HFFc6 (cell line): ENCODE measurements at regions not wholly inside any gene's neighbourhood (a gene's known extent, or its start where the extent isn't known, plus 50 kb on each side); places are given as distances from the start of the nearest gene placed in this dataset.
A peak's percentile ranks its signal among the peaks of the same experiment; 100 is the strongest.

Source experiments
- DNase-seq: peaks from one replicate; pipeline ENCODE4 v3.0.0-alpha.2; 2018
- H3K27ac Mint-ChIP-seq: 2 replicates; pipeline ENCODE4 v1.8.0; 2020; ENCODE audit warnings: mild to moderate bottlenecking, mixed read lengths
- H3K27me3 Mint-ChIP-seq: 2 replicates; pipeline ENCODE4 v1.8.0; 2021; ENCODE audit warnings: mild to moderate bottlenecking, moderate library complexity, mixed read lengths; ENCODE audit not compliant: insufficient read depth
- H3K36me3 Mint-ChIP-seq: 2 replicates; pipeline ENCODE4 v1.8.0; 2021; ENCODE audit warnings: low read depth, mixed read lengths
- H3K4me1 Mint-ChIP-seq: 2 replicates; pipeline ENCODE4 v1.8.0; 2020; ENCODE audit warnings: low read depth, mixed read lengths
- H3K4me3 Mint-ChIP-seq: 2 replicates; pipeline ENCODE4 v1.8.0; 2020; ENCODE audit warnings: mild to moderate bottlenecking, moderate library complexity, mixed read lengths
- H3K9me3 Mint-ChIP-seq: 2 replicates; pipeline ENCODE4 v1.8.0; 2020; ENCODE audit warnings: mild to moderate bottlenecking, mixed read lengths
- TF ChIP-seq, protein P1 (sequence below): fragments of 200-600 bp; sonication (generic); IDR thresholded peaks from 2 replicates; pipeline ENCODE4 v1.5.0; 2021; ENCODE audit warnings: antibody characterized with exemption, mild to moderate bottlenecking

- Mint-ChIP-seq H3K27me3 (peaks cover 5% of the 10 kb centered on the region), H3K4me3 (no peak overlapping the region), H3K27ac (no peak overlapping the region), H3K4me1 (peaks cover 4% of the 10 kb centered on the region; the same call in 1 of the 2 replicates), H3K9me3 (no peaks in the 10 kb centered on the region), H3K36me3 (no peaks in the 10 kb centered on the region; the same call in 1 of the 2 replicates)
- TF ChIP-seq, protein P1, sequence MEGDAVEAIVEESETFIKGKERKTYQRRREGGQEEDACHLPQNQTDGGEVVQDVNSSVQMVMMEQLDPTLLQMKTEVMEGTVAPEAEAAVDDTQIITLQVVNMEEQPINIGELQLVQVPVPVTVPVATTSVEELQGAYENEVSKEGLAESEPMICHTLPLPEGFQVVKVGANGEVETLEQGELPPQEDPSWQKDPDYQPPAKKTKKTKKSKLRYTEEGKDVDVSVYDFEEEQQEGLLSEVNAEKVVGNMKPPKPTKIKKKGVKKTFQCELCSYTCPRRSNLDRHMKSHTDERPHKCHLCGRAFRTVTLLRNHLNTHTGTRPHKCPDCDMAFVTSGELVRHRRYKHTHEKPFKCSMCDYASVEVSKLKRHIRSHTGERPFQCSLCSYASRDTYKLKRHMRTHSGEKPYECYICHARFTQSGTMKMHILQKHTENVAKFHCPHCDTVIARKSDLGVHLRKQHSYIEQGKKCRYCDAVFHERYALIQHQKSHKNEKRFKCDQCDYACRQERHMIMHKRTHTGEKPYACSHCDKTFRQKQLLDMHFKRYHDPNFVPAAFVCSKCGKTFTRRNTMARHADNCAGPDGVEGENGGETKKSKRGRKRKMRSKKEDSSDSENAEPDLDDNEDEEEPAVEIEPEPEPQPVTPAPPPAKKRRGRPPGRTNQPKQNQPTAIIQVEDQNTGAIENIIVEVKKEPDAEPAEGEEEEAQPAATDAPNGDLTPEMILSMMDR: no peak
- no peak for DNase-seq
Observed at GRCh38 chr17:68179926-68180285, 67.9 kb upstream of the AMZ2 start.

- no peak for DNase-seq
- H3K4me3 Mint-ChIP-seq: no peak overlapping the region
Observed at GRCh38 chr17:68182011-68182306, 65.9 kb upstream of the AMZ2 start.

DNA sequence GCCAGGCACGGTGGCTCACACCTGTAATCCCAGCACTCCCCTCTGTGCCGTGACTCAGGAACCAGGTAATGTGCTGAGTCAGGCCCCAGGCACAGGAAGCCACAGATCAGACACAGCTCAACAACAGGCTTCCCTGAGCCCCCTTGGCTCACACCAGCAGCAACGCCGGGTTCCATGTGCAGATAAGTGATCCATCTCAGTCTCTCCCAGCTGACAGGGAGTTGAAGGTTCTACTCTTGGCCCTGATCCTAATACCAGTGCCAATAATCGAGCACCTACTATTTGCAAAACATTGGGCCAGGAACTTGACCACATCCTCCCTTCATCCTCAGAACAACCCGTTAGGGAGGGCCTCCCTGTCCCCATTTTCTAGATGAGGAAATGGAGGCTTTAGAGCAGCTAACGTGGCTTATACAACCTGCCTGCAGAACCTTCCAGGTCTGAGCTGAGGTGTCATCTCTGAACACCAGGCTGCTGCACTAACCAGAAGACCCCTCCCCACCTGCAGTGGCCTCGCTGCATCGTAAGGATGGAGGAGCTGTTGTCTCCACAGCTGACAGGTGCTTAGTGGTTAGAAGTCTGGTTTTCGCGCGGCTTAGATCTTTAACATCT lies 64.8 kb upstream of the AMZ2 start:
- no peak for DNase-seq
- H3K4me3 Mint-ChIP-seq: no peak overlapping the region
- H3K36me3 Mint-ChIP-seq: no peaks in the 10 kb centered on the region; the same call in 1 of the 2 replicates
- no peak overlapping the region for H3K27ac Mint-ChIP-seq
- no peaks in the 10 kb centered on the region for H3K9me3 Mint-ChIP-seq
- H3K27me3 Mint-ChIP-seq: peaks cover 5% of the 10 kb centered on the region
- TF ChIP-seq, protein P1: no peak
- H3K4me1 Mint-ChIP-seq: no peaks in the 10 kb centered on the region; the same call in 1 of the 2 replicates

More at GRCh38 chr17:68182011-68182306, 65.9 kb upstream of the AMZ2 start:
- Mint-ChIP-seq H3K4me1 (no peaks in the 10 kb centered on the region; the same call in 1 of the 2 replicates), H3K9me3 (no peaks in the 10 kb centered on the region), H3K27me3 (peaks cover 5% of the 10 kb centered on the region), H3K27ac (no peak overlapping the region), H3K36me3 (no peaks in the 10 kb centered on the region; the same call in 1 of the 2 replicates)
- TF ChIP-seq, protein P1: no peak

- TF ChIP-seq, protein P1: no peak
- DNase-seq: no peak
- peaks cover 5% of the 10 kb centered on the region for H3K27me3 Mint-ChIP-seq
- H3K4me3 Mint-ChIP-seq: no peak overlapping the region
- no peaks in the 10 kb centered on the region for H3K9me3 Mint-ChIP-seq
- H3K36me3 Mint-ChIP-seq: no peaks in the 10 kb centered on the region; the same call in 1 of the 2 replicates
- H3K4me1 Mint-ChIP-seq: no peaks in the 10 kb centered on the region; the same call in 1 of the 2 replicates
- H3K27ac Mint-ChIP-seq: peak overlapping the region; percentile 1; the same call in 1 of the 2 replicates
Observed at GRCh38 chr17:68184141-68184571, 63.7 kb upstream of the AMZ2 start.

DNA sequence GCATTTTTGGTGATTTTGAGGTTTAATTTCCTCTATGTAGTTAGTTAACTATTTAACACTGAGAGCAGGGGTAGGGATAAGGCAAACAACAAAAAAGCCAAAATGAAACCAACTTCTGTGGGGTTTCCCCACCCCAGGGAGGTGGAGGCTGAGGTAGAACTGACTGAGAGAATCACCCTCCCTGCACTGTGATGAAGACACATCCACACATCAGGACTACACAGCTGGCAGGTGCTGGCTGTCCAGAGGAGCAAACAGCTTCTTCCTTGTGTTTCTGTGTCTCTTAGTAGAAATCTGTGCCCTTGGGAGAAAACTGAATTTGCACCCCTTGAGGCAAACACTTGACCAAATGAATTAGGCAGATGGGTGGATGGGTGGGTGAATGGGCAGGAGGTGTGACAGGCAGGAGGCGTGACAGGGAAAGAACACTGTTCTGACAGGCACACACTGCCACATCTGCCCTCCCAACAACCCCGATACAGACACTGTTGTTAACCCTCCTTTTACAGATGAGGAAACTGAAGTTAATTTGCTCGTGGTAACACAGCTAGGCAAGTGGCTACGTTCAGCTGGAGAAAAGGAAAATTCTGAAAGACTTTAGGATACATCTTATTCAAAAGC lies 62.9 kb upstream of the AMZ2 start:
- Mint-ChIP-seq H3K27ac (no peak overlapping the region; the same call in 1 of the 2 replicates), H3K9me3 (no peaks in the 10 kb centered on the region), H3K36me3 (no peaks in the 10 kb centered on the region; the same call in 1 of the 2 replicates), H3K4me3 (no peak overlapping the region), H3K27me3 (peaks cover 5% of the 10 kb centered on the region), H3K4me1 (no peaks in the 10 kb centered on the region; the same call in 1 of the 2 replicates)
- no peak for DNase-seq
- TF ChIP-seq, protein P1: no peak
